ENCODE measurements at regions not wholly inside any gene's neighbourhood (a gene's known extent, or its start where the extent isn't known, plus 50 kb on each side); places are given as distances from the start of the nearest gene placed in this dataset.
"Not testable (repeated sequence)": the region's sequence is repeated elsewhere in the genome, so short reads cannot be mapped to it uniquely, and the experiment has no call there.

DNA sequence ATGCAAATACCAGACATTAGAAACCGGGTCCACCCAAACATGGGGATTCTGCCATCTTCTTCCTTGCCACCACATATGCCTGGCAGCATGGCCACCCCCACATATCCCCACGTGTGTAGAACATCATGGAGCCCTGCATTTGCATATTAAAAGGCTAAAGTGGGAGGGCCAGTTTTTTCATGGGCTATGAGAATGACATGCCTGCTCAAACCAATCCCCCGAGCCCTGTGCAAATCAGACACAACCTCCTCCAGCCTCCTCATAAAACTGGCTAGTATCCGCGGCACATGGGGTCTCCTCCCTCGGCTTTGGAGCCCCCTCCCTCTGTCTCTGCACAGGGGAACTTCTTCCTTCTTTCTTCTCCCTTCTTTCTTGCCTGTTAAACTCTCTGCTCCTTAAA is 174.9 kb upstream of the WSCD1 start:
- H3K27ac ChIP-seq: no peak overlapping the region
- H3K4me1 ChIP-seq: no peaks in the 10 kb centered on the region
- 69 to 72% methylated on average over 6 of the region's 6 CpGs for WGBS, 2 donors

GRCh38 chr17:5896215-5896614 is 174.0 kb upstream of the WSCD1 start:
- H3K27ac ChIP-seq: no peak overlapping the region
- H3K27me3 ChIP-seq: no peaks in the 10 kb centered on the region
- no peak overlapping the region for H3K4me3 ChIP-seq
- TF ChIP-seq CTCF (IDR thresholded peaks at IDR 0.05): no peak
- no peak for TF ChIP-seq POLR2A (IDR thresholded peaks at IDR 0.05)
- TF ChIP-seq EP300 (IDR thresholded peaks at IDR 0.05): no peak
- no peak for DNase-seq (ENCODE audit: low spot score in 2 of 2)
- H3K4me1 ChIP-seq: no peaks in the 10 kb centered on the region
- H3K36me3 ChIP-seq: no peaks in the 10 kb centered on the region
- peaks cover 0 to 2% (median 0%) of the 10 kb centered on the region in 4 donors for H3K9me3 ChIP-seq
- WGBS, 2 donors: 51 to 62% methylated on average over 5 of the region's 5 CpGs

More for the DNA sequence above, 174.9 kb upstream of the WSCD1 start:
- no peaks in the 10 kb centered on the region for H3K27me3 ChIP-seq
- H3K9me3 ChIP-seq: no peaks in the 10 kb centered on the region
- no peak for TF ChIP-seq POLR2A (IDR thresholded peaks at IDR 0.05)
- TF ChIP-seq CTCF (IDR thresholded peaks at IDR 0.05): no peak
- no peak for TF ChIP-seq EP300 (IDR thresholded peaks at IDR 0.05)
- H3K36me3 ChIP-seq: no peaks in the 10 kb centered on the region
- no peak overlapping the region for H3K4me3 ChIP-seq
- no peak for DNase-seq (ENCODE audit: low spot score in 2 of 2)

GRCh38 chr17:5897275-5897911 is 172.8 kb upstream of the WSCD1 start:
- no peaks in the 10 kb centered on the region for H3K4me1 ChIP-seq
- TF ChIP-seq POLR2A (IDR thresholded peaks at IDR 0.05) (no peak), CTCF (IDR thresholded peaks at IDR 0.05) (no peak), EP300 (IDR thresholded peaks at IDR 0.05) (no peak)
- peaks cover 0 to 14% (median 0%) of the 10 kb centered on the region in 4 donors for H3K9me3 ChIP-seq
- no peak overlapping the region for H3K4me3 ChIP-seq
- WGBS, 2 donors: 13 to 27% methylated on average over 10 to 14 of the region's 14 CpGs
- no peaks in the 10 kb centered on the region for H3K27me3 ChIP-seq
- no peaks in the 10 kb centered on the region for H3K36me3 ChIP-seq
- no peak for DNase-seq (ENCODE audit: low spot score in 2 of 2)
- no peak overlapping the region for H3K27ac ChIP-seq

GRCh38 chr17:5897981-5898380 is 172.2 kb upstream of the WSCD1 start:
- 80 to 83% methylated on average over 8 of the region's 8 CpGs for WGBS, 2 donors
- not testable (repeated sequence) for H3K4me1 ChIP-seq; DNase-seq (ENCODE audit: low spot score in 2 of 2); H3K27ac ChIP-seq; H3K36me3 ChIP-seq; H3K4me3 ChIP-seq; H3K27me3 ChIP-seq
- H3K9me3 ChIP-seq: peaks cover 0 to 20% (median 0%) of the 10 kb centered on the region in 4 donors

GRCh38 chr17:5898406-5898805 is 171.8 kb upstream of the WSCD1 start:
- Histone ChIP-seq H3K9me3 (peaks cover 0 to 24% (median 0%) of the 10 kb centered on the region in 4 donors), H3K27ac (no peak overlapping the region), H3K36me3 (no peaks in the 10 kb centered on the region), H3K27me3 (no peaks in the 10 kb centered on the region), H3K4me3 (no peak overlapping the region), H3K4me1 (no peaks in the 10 kb centered on the region)
- no peak for DNase-seq (ENCODE audit: low spot score in 2 of 2)
- 74 to 81% methylated on average over 8 of the region's 8 CpGs for WGBS, 2 donors
- TF ChIP-seq CTCF (IDR thresholded peaks at IDR 0.05): no peak
- no peak for TF ChIP-seq POLR2A (IDR thresholded peaks at IDR 0.05)
- no peak for TF ChIP-seq EP300 (IDR thresholded peaks at IDR 0.05)

Measured in tibial nerve (tissue), 4 donors.